GM12873 (cell line): ENCODE measurements at regions not wholly inside any gene's neighbourhood (a gene's known extent, or its start where the extent isn't known, plus 50 kb on each side); places are given as distances from the start of the nearest gene placed in this dataset.

Experiments used
- CTCF ChIP-seq: IDR thresholded peaks from 2 replicates; pipeline ENCODE4 v1.5.1; 2012; ENCODE audit warnings: low read depth, mild to moderate bottlenecking, moderate library complexity, low read length, control low read depth; ENCODE audit not compliant: insufficient read depth; ENCODE audit errors: missing control alignments

- TF ChIP-seq CTCF, result no peak
Measured at GRCh38 chr20:52524861-52525260, 333.3 kb upstream of the ZFP64 start.

- TF ChIP-seq CTCF, result no peak
Measured at GRCh38 chr20:52518735-52519134, 327.2 kb upstream of the ZFP64 start.

- no peak for TF ChIP-seq CTCF
Measured at GRCh38 chr20:52515877-52516276, 324.3 kb upstream of the ZFP64 start.

DNA sequence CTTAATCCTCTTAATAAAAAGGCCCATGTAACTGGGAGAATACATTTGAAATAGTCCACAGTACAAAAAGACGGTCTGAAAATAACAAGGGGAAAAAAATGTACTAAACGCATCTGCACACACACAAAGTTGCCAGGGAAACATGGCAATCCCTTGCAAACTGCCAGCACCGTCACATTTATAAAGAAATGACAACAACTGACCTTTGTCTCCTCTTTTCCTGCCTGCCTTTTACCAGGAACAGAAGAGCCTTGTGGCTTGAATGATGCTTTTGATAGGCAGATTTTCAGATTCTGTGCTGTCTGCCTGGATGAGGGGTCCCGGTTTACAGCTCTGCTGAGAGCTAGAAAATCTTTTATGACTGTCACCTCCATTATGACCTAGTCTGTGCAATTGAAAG, 308.6 kb upstream of the ZFP64 start:
- TF ChIP-seq CTCF, result no peak

DNA sequence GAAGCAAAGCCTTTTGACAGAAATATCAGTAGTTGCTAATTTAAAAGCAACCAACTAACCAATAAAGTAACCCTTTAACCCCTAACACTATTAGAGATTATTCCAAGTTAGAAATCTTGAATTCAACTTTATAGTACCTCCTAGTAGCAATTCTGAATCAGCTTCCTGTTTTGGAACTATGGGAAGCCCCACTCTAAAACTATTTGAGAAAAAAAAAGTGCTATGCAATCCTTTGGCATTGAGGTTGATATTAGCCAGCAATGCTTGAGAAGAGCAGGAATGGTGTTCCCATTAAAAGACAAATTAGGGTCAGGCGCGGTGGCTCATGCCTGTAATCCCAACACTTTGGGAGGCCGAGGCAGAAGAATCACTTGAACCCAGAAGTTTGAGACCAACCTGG, 306.2 kb upstream of the ZFP64 start:
- no peak for TF ChIP-seq CTCF

GRCh38 chr20:52496191-52496590, 304.6 kb upstream of the ZFP64 start:
- TF ChIP-seq CTCF, result no peak

DNA sequence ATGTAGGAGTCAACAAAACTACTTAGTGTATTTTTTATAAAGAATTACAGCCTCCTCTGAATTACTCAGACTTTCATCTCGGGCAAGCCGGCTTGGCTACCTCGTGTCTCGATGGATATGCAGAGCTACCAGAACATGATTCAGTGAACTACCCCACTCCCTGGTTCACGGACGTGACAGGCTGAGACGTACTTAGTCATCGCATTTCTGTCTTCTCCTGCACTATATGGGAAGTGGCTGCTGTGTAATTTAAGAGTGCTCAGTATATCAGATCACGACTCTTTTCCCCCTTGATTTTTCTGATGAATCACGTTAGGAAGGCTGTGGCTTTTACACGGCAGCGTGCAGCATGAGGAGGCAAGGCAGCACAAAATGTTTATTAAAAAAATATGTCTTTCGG, 302.7 kb upstream of the ZFP64 start:
- TF ChIP-seq CTCF, result no peak
